HCT116 (cell line): ENCODE measurements at regions not wholly inside any gene's neighbourhood (a gene's known extent, or its start where the extent isn't known, plus 50 kb on each side); places are given as distances from the start of the nearest gene placed in this dataset.

Experiments
- ATAC-seq: fragments of 200-7000 bp; cut with Tn5 transposase; 2 replicates; pipeline ENCODE4 v1.9.1; 2020; ENCODE audit warnings: mild to moderate bottlenecking, moderate library complexity
- BruUV-seq: library from RNA; stranded (reverse); fragments of 400-500 nt; replicated peaks from 2 replicates; lab custom pipeline; 2021; lab: Mats Ljungman, UMichigan
- CTCF ChIA-PET: fragments of 300-600 bp; sonication (Branson Sonifier 250); formaldehyde crosslinking; loops from one replicate; lab custom pipeline; 2021; ENCODE audit warnings: antibody characterized with exemption; lab: Charles Lee
- POLR2A ChIA-PET: fragments of 300-600, 350-600 bp; sonication (Branson Sonifier 250); formaldehyde crosslinking; loops from one replicate; lab custom pipeline; 2021; ENCODE audit warnings: antibody characterized with exemption; lab: Charles Lee
- RAD21 ChIA-PET, 2 experiments: fragments of 300-600 bp; sonication (Branson Sonifier 250); formaldehyde crosslinking; loops; one replicate each; lab custom pipeline; 2023; ENCODE audit warnings: low total read pairs in 2 of 2; ENCODE audit not compliant: uncharacterized antibody in 2 of 2, unreplicated experiment in 2 of 2, low non-redundant PET in 1 of 2; lab: Charles Lee
- DNase-seq: peaks from one replicate; pipeline ENCODE4 v3.0.0-alpha.2; 2010; ENCODE audit warnings: low read depth, low spot score
- H2AFZ ChIP-seq: fragments of 200-600 bp; shearing (Covaris generic), sonication (generic); 2 replicates; pipeline ENCODE4 v1.6.1; 2017; ENCODE audit warnings: low read depth, mixed run types, mixed read lengths, antibody characterized with exemption, low read length; ENCODE audit not compliant: poor library complexity, severe bottlenecking
- H3K27ac ChIP-seq: 2 replicates; pipeline ENCODE4 v1.5.1; 2012; ENCODE audit warnings: low read depth, low read length
- H3K27me3 ChIP-seq: fragments of 200-600 bp; sonication (generic); 2 replicates; pipeline ENCODE4 v1.6.1; 2016; ENCODE audit warnings: mixed run types, low read length, mixed read lengths; ENCODE audit not compliant: insufficient read depth
- H3K36me3 ChIP-seq, 2 experiments: fragments of 200-500 bp in 1 of 2; fragments of 200-600 bp in 1 of 2; sonication (Bioruptor generic) in 1 of 2; sonication (generic) in 1 of 2; 2 replicates each; pipeline versions ENCODE4 v1.5.1 to v1.6.1; 2014 to 2016; ENCODE audit warnings: low read length in 2 of 2, inconsistent platforms in 1 of 2, mixed read lengths in 1 of 2, mixed run types in 1 of 2; ENCODE audit not compliant: insufficient read depth in 2 of 2, control insufficient read depth in 1 of 2
- H3K4me1 ChIP-seq, 2 experiments: fragments of 200-600 bp in 1 of 2; sonication (generic) in 1 of 2; 2 replicates each; pipeline versions ENCODE4 v1.5.1 to v1.6.1; 2012 to 2017; ENCODE audit warnings: low read length in 2 of 2, inconsistent platforms in 1 of 2, mild to moderate bottlenecking in 1 of 2, mixed read lengths in 1 of 2, mixed run types in 1 of 2, moderate library complexity in 1 of 2; ENCODE audit not compliant: insufficient read depth in 2 of 2, control insufficient read depth in 1 of 2
- H3K4me2 ChIP-seq: fragments of 200-600 bp; sonication (generic); 2 replicates; pipeline ENCODE4 v1.6.1; 2017; ENCODE audit warnings: mixed run types, low read length, mixed read lengths
- H3K4me3 ChIP-seq, 2 experiments: fragments of 200-600 bp in 1 of 2; sonication (generic) in 1 of 2; replicated peaks in 1 of 2; 2 replicates each; pipeline ENCODE4 v1.5.1; 2011 to 2016; ENCODE audit warnings: low read length in 2 of 2, control low read depth in 1 of 2, low read depth in 1 of 2, mild to moderate bottlenecking in 1 of 2, mixed read lengths in 1 of 2, mixed run types in 1 of 2
- H3K79me2 ChIP-seq: fragments of 200-600 bp; sonication (generic); 2 replicates; pipeline ENCODE4 v1.6.1; 2017; ENCODE audit warnings: mild to moderate bottlenecking, mixed run types, low read length, moderate library complexity, mixed read lengths; ENCODE audit not compliant: insufficient read depth
- H3K9ac ChIP-seq: fragments of 200-600 bp; sonication (generic); 2 replicates; pipeline ENCODE4 v1.6.1; 2016; ENCODE audit warnings: low read length, mixed read lengths
- H3K9me2 ChIP-seq: fragments of 200-600 bp; sonication (generic), shearing (Covaris generic); 2 replicates; pipeline ENCODE4 v1.6.1; 2017; ENCODE audit warnings: mixed run types, mild to moderate bottlenecking, moderate library complexity; ENCODE audit not compliant: insufficient read depth
- H3K9me3 ChIP-seq, 2 experiments: fragments of 200-500 bp in 1 of 2; fragments of 200-600 bp in 1 of 2; sonication (Bioruptor generic) in 1 of 2; sonication (generic) in 1 of 2; 2 replicates each; pipeline ENCODE4 v1.6.1; 2014 to 2017; ENCODE audit warnings: low read length in 2 of 2, mixed read lengths in 2 of 2, inconsistent platforms in 1 of 2, low read depth in 1 of 2, mild to moderate bottlenecking in 1 of 2, mixed run types in 1 of 2, moderate library complexity in 1 of 2; ENCODE audit not compliant: control insufficient read depth in 1 of 2, insufficient read depth in 1 of 2
- H4K20me1 ChIP-seq: fragments of 200-600 bp; sonication (generic), shearing (Covaris generic); 2 replicates; pipeline ENCODE4 v1.6.1; 2017; ENCODE audit warnings: mixed run types, mild to moderate bottlenecking, moderate library complexity; ENCODE audit not compliant: insufficient read depth
- ATF3 ChIP-seq: IDR thresholded peaks from 2 replicates; pipeline ENCODE4 v1.6.1; 2012
- CBX3 ChIP-seq: IDR thresholded peaks from 2 replicates; pipeline ENCODE4 v1.6.1; 2012; ENCODE audit warnings: low read depth
- CEBPB ChIP-seq: IDR thresholded peaks from 2 replicates; pipeline ENCODE4 v1.6.1; 2012; ENCODE audit warnings: low read depth
- EGR1 ChIP-seq: IDR thresholded peaks from 2 replicates; pipeline ENCODE4 v1.6.1; 2012; ENCODE audit warnings: low read depth
- ELF1 ChIP-seq: IDR thresholded peaks from 2 replicates; pipeline ENCODE4 v1.6.1; 2012; ENCODE audit warnings: low read depth, borderline replicate concordance
- EZH2 ChIP-seq: fragments of 200-600 bp; sonication (generic); IDR thresholded peaks from 2 replicates; pipeline ENCODE4 v1.6.1; 2017; ENCODE audit warnings: antibody characterized with exemption, mixed run types
- FOSL1 ChIP-seq: IDR thresholded peaks from 2 replicates; pipeline ENCODE4 v1.6.1; 2012; ENCODE audit warnings: low read depth
- JUND ChIP-seq: IDR thresholded peaks from 2 replicates; pipeline ENCODE4 v1.6.1; 2012
- SIN3A ChIP-seq: IDR thresholded peaks from 2 replicates; pipeline ENCODE4 v1.6.1; 2012; ENCODE audit warnings: low read depth
- SP1 ChIP-seq: IDR thresholded peaks from 2 replicates; pipeline ENCODE4 v1.6.1; 2012; ENCODE audit warnings: low read depth
- TCF7L2 ChIP-seq: IDR thresholded peaks from 2 replicates; pipeline ENCODE4 v1.7.0; 2011; ENCODE audit warnings: borderline replicate concordance, inconsistent platforms; ENCODE audit not compliant: insufficient read depth, insufficient read length; ENCODE audit errors: extremely low read depth
- ZFX ChIP-seq: fragments of 450-650 bp; IDR thresholded peaks from 2 replicates; pipeline ENCODE4 v1.6.1; 2017
- ZNF274 ChIP-seq: fragments of 200-500 bp; sonication (Bioruptor generic); IDR thresholded peaks from 2 replicates; pipeline ENCODE4 v1.6.1; 2014; ENCODE audit warnings: mild to moderate bottlenecking, low read depth, low read length, inconsistent platforms
- intact Hi-C: fragments of 100-400 bp; cut with micrococcal nuclease; formaldehyde crosslinking; loops from 2 replicates; pipeline ENCODE4 v1.10.0; 2022
- TF ChIP-seq, protein P1 (sequence below): IDR thresholded peaks from 2 replicates; pipeline ENCODE4 v1.6.1; 2012
- TF ChIP-seq, protein P2 (sequence below): IDR thresholded peaks from 2 replicates; pipeline ENCODE4 v1.6.1; 2012; ENCODE audit warnings: low read depth

- TF ChIP-seq, protein P1, sequence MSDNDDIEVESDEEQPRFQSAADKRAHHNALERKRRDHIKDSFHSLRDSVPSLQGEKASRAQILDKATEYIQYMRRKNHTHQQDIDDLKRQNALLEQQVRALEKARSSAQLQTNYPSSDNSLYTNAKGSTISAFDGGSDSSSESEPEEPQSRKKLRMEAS: peak; percentile 54
- peak; percentile 31 for TF ChIP-seq TCF7L2
- no peak for TF ChIP-seq ZFX
- peak; percentile 38; the same call in 1 of the 2 replicates for TF ChIP-seq CEBPB
- TF ChIP-seq ELF1: no peak
- TF ChIP-seq JUND: no peak
- TF ChIP-seq FOSL1: no peak
- TF ChIP-seq SP1: peak; percentile 40; the same call in 1 of the 2 replicates
- TF ChIP-seq ATF3: no peak
- no peak for TF ChIP-seq ZNF274
- TF ChIP-seq, all 23 proteins: peak for 5
Observed at GRCh38 chr5:93677359-93677891, 64.0 kb downstream of the POU5F2 start (continued).

DNA sequence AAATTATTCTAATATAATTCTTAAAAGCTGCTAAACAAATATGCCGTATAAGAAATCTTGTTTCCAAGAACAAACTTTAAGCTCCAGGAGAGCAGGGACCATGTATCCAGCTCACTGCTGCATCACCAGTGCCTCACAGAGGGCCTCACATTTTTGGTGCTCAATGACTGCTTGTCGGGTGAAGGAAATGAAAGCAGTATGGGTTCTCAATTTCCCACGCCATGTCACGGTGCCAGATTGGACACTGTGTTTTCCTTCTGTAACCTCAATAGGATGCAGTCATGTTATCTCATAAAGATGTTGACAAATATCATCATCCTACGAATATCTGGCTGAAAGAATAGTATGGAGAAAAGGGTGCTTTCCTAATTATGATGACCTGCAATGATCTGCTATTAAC is 64.7 kb downstream of the POU5F2 start:
- Histone ChIP-seq H3K36me3 (no peaks in the 10 kb centered on the region), H3K4me2 (peak overlapping the region; percentile 55), H3K9me3 (no peaks in the 10 kb centered on the region)
- TF ChIP-seq, protein P2, sequence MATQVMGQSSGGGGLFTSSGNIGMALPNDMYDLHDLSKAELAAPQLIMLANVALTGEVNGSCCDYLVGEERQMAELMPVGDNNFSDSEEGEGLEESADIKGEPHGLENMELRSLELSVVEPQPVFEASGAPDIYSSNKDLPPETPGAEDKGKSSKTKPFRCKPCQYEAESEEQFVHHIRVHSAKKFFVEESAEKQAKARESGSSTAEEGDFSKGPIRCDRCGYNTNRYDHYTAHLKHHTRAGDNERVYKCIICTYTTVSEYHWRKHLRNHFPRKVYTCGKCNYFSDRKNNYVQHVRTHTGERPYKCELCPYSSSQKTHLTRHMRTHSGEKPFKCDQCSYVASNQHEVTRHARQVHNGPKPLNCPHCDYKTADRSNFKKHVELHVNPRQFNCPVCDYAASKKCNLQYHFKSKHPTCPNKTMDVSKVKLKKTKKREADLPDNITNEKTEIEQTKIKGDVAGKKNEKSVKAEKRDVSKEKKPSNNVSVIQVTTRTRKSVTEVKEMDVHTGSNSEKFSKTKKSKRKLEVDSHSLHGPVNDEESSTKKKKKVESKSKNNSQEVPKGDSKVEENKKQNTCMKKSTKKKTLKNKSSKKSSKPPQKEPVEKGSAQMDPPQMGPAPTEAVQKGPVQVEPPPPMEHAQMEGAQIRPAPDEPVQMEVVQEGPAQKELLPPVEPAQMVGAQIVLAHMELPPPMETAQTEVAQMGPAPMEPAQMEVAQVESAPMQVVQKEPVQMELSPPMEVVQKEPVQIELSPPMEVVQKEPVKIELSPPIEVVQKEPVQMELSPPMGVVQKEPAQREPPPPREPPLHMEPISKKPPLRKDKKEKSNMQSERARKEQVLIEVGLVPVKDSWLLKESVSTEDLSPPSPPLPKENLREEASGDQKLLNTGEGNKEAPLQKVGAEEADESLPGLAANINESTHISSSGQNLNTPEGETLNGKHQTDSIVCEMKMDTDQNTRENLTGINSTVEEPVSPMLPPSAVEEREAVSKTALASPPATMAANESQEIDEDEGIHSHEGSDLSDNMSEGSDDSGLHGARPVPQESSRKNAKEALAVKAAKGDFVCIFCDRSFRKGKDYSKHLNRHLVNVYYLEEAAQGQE: no peak
- TF ChIP-seq ELF1: no peak
- TF ChIP-seq EZH2: no peak
- TF ChIP-seq EGR1: no peak
- no peak for TF ChIP-seq SIN3A
- no peak for TF ChIP-seq CBX3
- TF ChIP-seq, all 23 proteins: peak for 0
- ChIA-PET POLR2A (no interaction called here), CTCF (no interaction called here), RAD21 (interaction anchor here (0.5 to 1.4 kb wide), 3 partner anchors 91 to 239 kb away, joined by 3 to 5 read pairs (median 3); no protein-coding TSS in a partner anchor)
- no peak overlapping the region for H3K9ac ChIP-seq
- DNase-seq (no peak), ATAC-seq (no peak)
- BruUV-seq: no TSS peak
- intact Hi-C loops: no loop called here
- no peak overlapping the region for H3K4me3 ChIP-seq
- no peak overlapping the region for H2AFZ ChIP-seq
- no peaks in the 10 kb centered on the region for H3K9me2 ChIP-seq
- no peak overlapping the region for H3K27ac ChIP-seq
- H4K20me1 ChIP-seq: no peaks in the 10 kb centered on the region
- H3K79me2 ChIP-seq: no peaks in the 10 kb centered on the region
- H3K27me3 ChIP-seq: no peaks in the 10 kb centered on the region
- H3K4me1 ChIP-seq: peaks cover 17 to 20% of the 10 kb centered on the region in 2 experiments
